GM13977 (cell line): ENCODE measurements at regions not wholly inside any gene's neighbourhood (a gene's known extent, or its start where the extent isn't known, plus 50 kb on each side); places are given as distances from the start of the nearest gene placed in this dataset.

Experiments used
- DNase-seq: peaks from one replicate; pipeline ENCODE4 v3.0.0; 2012; ENCODE audit warnings: low spot score
- CTCF ChIP-seq: IDR thresholded peaks from 2 replicates; pipeline ENCODE4 v1.5.1; 2012; ENCODE audit warnings: mild to moderate bottlenecking, control low read depth; ENCODE audit not compliant: insufficient read depth; ENCODE audit errors: extremely low read depth, missing control alignments
- in situ Hi-C: fragments of 300-500 bp; cut with MboI; formaldehyde crosslinking; loops from one replicate; pipeline ENCODE4 v1.12.0; 2022; ENCODE audit warnings: low sequenced_read_pairs, low pct_unique_long_range_greater_than_20kb, mixed read lengths, inconsistent platforms; ENCODE audit not compliant: unreplicated experiment

GRCh38 chr1:99445071-99445470 lies 180.8 kb downstream of the PLPPR4 start:
- in situ Hi-C loops: no loop called here
- TF ChIP-seq CTCF: no peak
- DNase-seq: no peak

GRCh38 chr1:99445486-99445885 lies 181.2 kb downstream of the PLPPR4 start:
- no peak for DNase-seq
- in situ Hi-C loops: no loop called here

DNA sequence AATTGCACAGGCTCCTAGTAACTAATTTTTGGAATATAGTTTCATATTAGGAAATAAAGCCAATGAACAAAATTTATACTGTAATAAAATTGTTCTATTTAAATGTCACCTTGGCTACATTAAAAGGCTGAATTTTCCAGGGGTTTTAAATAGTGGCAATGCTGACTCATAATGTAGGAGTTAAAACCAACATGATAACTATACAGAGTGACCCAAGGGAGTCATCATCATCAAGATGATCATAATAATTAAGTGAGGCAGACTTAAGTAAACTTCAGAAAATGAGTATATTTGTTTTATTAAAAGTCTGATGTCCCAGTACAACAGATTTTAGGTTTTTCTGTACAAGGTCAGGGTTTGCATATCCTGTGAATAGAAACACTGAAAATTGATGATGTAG lies 183.4 kb downstream of the PLPPR4 start:
- TF ChIP-seq CTCF: no peak
- in situ Hi-C loops: no loop called here
- DNase-seq: no peak

More at GRCh38 chr1:99445486-99445885, 181.2 kb downstream of the PLPPR4 start:
- TF ChIP-seq CTCF: no peak

- no peak for TF ChIP-seq CTCF
- DNase-seq: no peak
- in situ Hi-C loops: no loop called here
These were observed 190.2 kb upstream of the PALMD start for GRCh38 chr1:99455760-99456159.

DNA sequence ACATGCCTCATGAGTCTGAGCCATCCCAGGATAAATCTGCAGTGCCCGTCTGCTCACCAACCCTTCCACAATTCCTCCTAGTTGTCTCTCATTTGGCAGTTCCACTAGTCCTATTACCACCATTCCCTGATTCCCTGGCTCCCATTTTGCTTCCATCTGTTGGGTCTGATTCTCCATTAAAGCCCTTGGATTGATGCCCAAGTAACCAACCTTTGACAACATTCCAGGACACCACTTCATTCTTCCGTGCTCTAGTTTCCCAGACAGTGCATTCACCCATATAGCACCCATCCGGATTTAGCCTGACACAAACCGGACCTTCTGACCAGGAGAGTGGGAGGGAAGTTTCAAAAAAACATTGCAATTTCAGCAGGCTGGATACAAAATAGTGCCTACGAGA lies 189.4 kb upstream of the PALMD start:
- no peak for TF ChIP-seq CTCF
- in situ Hi-C loops: no loop called here
- no peak for DNase-seq

- no peak for TF ChIP-seq CTCF
- no peak for DNase-seq
- in situ Hi-C loops: no loop called here
These were observed 188.3 kb upstream of the PALMD start for GRCh38 chr1:99457381-99458165.

DNA sequence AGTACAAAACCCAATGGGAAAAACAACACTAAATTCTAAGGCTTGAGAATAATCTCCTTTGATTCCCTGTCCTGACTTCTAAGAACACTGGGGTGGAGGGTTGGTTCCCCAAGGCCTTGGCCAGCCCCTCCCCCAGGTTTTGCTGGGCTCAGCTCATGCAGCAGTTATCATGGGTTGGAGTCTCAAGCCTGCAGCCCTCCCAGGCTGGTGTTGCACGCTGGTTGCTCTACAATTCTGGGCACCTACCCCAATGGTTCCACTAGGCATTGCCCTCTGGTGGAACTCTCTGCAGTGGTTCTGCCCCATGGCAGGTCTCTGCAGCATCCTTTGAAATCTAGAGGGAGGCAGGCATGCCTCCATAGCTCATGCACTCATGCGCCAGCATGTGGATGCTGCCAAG lies 184.4 kb upstream of the PALMD start:
- DNase-seq: no peak
- in situ Hi-C loops: no loop called here
- TF ChIP-seq CTCF: no peak
